ENCODE measurements at regions not wholly inside any gene's neighbourhood (a gene's known extent, or its start where the extent isn't known, plus 50 kb on each side); places are given as distances from the start of the nearest gene placed in this dataset. TPM values are rescaled to one million over a fixed set of nuclear protein-coding genes. Genes with fewer than 3 reads are reported as not detected.

DNA sequence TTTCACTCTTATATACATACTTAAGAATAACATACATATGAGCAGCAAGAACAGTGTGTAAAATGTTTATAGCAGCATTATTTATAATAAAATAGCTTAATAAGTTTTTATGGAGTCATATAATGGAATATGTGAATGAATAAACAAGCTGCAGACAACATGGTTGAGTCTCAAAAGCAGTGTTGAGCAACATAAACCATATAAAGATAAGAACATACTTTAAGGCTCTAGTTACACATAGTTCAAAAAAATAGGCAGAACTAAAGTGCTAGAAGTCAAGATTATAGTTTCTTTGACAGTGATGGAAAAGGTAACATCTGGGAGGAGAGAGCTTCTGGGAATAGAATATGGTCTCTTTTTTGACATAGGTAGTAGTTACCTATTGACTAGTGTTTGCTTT, 53.7 kb upstream of the ADAMTS19 start:
- no peaks in the 10 kb centered on the region for H3K9me3 Mint-ChIP-seq
- no peak for TF ChIP-seq CTCF (conservative IDR thresholded peaks at IDR 0.05)
- H3K36me3 Mint-ChIP-seq (ENCODE audit: low read depth) = no peaks in the 10 kb centered on the region
- H3K27me3 Mint-ChIP-seq (ENCODE audit: low read depth) = no peaks in the 10 kb centered on the region
- H3K27ac Mint-ChIP-seq (ENCODE audit: unreplicated experiment) = no peak overlapping the region
- peaks cover 17% of the 10 kb centered on the region for H3K4me1 Mint-ChIP-seq
- no peak for DNase-seq (ENCODE audit: low read depth, low spot score)
- no peak overlapping the region for H3K4me3 Mint-ChIP-seq

Small RNAs in the stretch of these regions (microRNA-seq; reads per million reads assigned to microRNA genes)
- gene MIR4460 = not detected

Measured in neural crest cell (in vitro differentiated cells).